ENCODE measurements at regions not wholly inside any gene's neighbourhood (a gene's known extent, or its start where the extent isn't known, plus 50 kb on each side); places are given as distances from the start of the nearest gene placed in this dataset.

DNA sequence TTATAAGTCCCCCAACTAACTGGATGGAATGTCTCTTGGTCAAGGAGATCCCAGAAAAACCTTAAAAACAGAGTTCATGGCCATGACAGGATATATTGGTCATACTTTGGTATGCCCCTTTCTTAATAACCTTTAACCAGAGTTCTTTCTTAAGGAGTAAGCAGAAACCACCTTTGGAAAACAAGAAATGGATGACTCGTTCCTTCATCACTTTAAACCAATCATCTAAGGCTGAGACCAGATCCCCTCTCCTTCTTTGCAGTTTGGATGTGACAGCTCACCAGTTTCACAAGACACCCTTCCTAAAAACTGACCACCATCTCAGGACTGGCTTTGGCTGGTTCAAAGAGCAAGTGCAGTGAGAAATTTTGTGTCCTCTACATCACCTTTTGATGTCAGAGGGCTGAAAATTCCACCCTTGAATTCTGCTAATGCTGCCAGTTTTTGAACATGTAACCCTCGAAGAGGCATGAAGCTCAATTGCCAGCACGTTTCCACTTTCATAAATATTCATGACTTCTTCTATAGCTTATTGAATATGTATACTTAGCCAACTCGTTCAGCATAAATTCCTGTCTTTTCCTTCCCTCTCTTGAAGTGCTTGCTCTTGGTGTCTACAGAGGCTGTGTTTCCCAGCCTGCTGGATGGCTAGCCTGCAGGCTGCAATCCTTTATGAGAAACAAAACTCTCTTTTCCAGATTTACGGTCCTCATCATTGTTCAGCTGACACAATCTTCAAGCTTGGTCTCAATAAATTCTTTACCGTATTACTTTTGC is 1323.5 kb upstream of the TMEFF2 start:
- TF ChIP-seq, protein P1, sequence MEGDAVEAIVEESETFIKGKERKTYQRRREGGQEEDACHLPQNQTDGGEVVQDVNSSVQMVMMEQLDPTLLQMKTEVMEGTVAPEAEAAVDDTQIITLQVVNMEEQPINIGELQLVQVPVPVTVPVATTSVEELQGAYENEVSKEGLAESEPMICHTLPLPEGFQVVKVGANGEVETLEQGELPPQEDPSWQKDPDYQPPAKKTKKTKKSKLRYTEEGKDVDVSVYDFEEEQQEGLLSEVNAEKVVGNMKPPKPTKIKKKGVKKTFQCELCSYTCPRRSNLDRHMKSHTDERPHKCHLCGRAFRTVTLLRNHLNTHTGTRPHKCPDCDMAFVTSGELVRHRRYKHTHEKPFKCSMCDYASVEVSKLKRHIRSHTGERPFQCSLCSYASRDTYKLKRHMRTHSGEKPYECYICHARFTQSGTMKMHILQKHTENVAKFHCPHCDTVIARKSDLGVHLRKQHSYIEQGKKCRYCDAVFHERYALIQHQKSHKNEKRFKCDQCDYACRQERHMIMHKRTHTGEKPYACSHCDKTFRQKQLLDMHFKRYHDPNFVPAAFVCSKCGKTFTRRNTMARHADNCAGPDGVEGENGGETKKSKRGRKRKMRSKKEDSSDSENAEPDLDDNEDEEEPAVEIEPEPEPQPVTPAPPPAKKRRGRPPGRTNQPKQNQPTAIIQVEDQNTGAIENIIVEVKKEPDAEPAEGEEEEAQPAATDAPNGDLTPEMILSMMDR (IDR thresholded peaks at IDR 0.05) = no peak
- TF ChIP-seq POLR2A (IDR thresholded peaks at IDR 0.05) = no peak
